Psoas muscle (tissue), 7 donors: ENCODE measurements at regions not wholly inside any gene's neighbourhood (a gene's known extent, or its start where the extent isn't known, plus 50 kb on each side); places are given as distances from the start of the nearest gene placed in this dataset.
"Not testable (repeated sequence)": the region's sequence is repeated elsewhere in the genome, so short reads cannot be mapped to it uniquely, and the experiment has no call there.

Experiments used
- ATAC-seq, 4 donors: fragments of 200-7000 bp; cut with Tn5 transposase; one replicate each; pipeline ENCODE4 v1.9.1; 2020; ENCODE audit warnings: moderate library complexity in 3 of 4, mild to moderate bottlenecking in 2 of 4
- DNase-seq, 2 donors: peaks; one replicate each; pipeline ENCODE4 v3.0.0-alpha.2; 2020
- H3K27ac ChIP-seq: fragments of 200-600 bp; one replicate; pipeline ENCODE4 v1.8.0; 2022
- H3K27me3 ChIP-seq, 3 donors: fragments of 200-600 bp in 1 of 3; one replicate each; pipeline versions ENCODE4 v1.6.1 to v1.8.0; 2013 to 2022; ENCODE audit warnings: low read length in 2 of 3, mild to moderate bottlenecking in 2 of 3, moderate library complexity in 1 of 3; ENCODE audit not compliant: insufficient read depth in 3 of 3
- H3K36me3 ChIP-seq, 2 donors: fragments of 200-600 bp in 1 of 2; one replicate each; pipeline versions ENCODE4 v1.6.1 to v1.8.0; 2013 to 2022; ENCODE audit warnings: low read depth in 1 of 2, mild to moderate bottlenecking in 1 of 2, moderate library complexity in 1 of 2; ENCODE audit not compliant: insufficient read depth in 1 of 2
- H3K4me1 ChIP-seq: fragments of 200-600 bp; one replicate; pipeline ENCODE4 v1.8.0; 2022
- H3K4me3 ChIP-seq: fragments of 200-600 bp; one replicate; pipeline ENCODE4 v1.8.0; 2022; ENCODE audit warnings: mild to moderate bottlenecking
- H3K9me3 ChIP-seq: fragments of 200-600 bp; one replicate; pipeline ENCODE4 v1.8.0; 2022
- CTCF ChIP-seq: fragments of 200-600 bp; IDR thresholded peaks from one replicate; pipeline ENCODE4 v1.8.0; 2022; ENCODE audit warnings: antibody characterized with exemption
- WGBS, 3 donors: extraction: QIAGEN DNeasy Blood & Tissue Kit; methylation state at CpG; one replicate each; pipeline versions ENCODE4 v1.1.6 to v1.1.7; 2013; 5-methylcytosine and 5-hydroxymethylcytosine counted together
- intact Hi-C, 2 donors: fragments of 100-400 bp; cut with DNase I; formaldehyde crosslinking; loops; one replicate each; pipeline versions ENCODE4 v1.11.0 to v1.14.2; 2022
- donor health status: healthy with polysubstance abuse.
- donor health status: DM: no; HTN: no; CAD: no; lungs with moderate emphysema.
- donor health status: Bipolar disorder and iron deficiency.
- donor health status: healthy.
- donor health status: DM: yes; HTN: yes; CAD: no.
- donor health status: DM: no; HTN: no; CAD: no.
- donor health status: DM: yes; HTN: yes; CAD: no.

- no peak for TF ChIP-seq CTCF
- Histone ChIP-seq H3K9me3 (no peaks in the 10 kb centered on the region), H3K27ac (no peak overlapping the region), H3K27me3 (peaks cover 0 to 13% (median 0%) of the 10 kb centered on the region in 3 donors), H3K36me3 (no peaks in the 10 kb centered on the region), H3K4me3 (no peak overlapping the region), H3K4me1 (no peaks in the 10 kb centered on the region)
- intact Hi-C loops, result no loop called here
- no peak for ATAC-seq
- no peak for DNase-seq
- 88 to 98% (median 96%) methylated on average over 15 of the region's 15 CpGs for WGBS, 3 donors
These were observed 476.5 kb upstream of the SALL3 start for GRCh38 chr18:78503129-78503528.

- no peak for TF ChIP-seq CTCF
- intact Hi-C loops, result no loop called here
These were observed 473.7 kb upstream of the SALL3 start for GRCh38 chr18:78505851-78506461.

GRCh38 chr18:78507217-78507616, 472.4 kb upstream of the SALL3 start:
- H3K27ac ChIP-seq, result no peak overlapping the region
- no peaks in the 10 kb centered on the region for H3K36me3 ChIP-seq
- H3K27me3 ChIP-seq, result peaks cover 0 to 13% (median 2%) of the 10 kb centered on the region in 3 donors
- no peak for TF ChIP-seq CTCF
- H3K9me3 ChIP-seq, result no peaks in the 10 kb centered on the region
- no peak for DNase-seq
- 84 to 89% (median 87%) methylated on average over 12 of the region's 12 CpGs for WGBS, 3 donors
- intact Hi-C loops, result no loop called here
- no peak for ATAC-seq
- no peak overlapping the region for H3K4me3 ChIP-seq
- no peaks in the 10 kb centered on the region for H3K4me1 ChIP-seq

More at GRCh38 chr18:78505851-78506461, 473.7 kb upstream of the SALL3 start:
- no peaks in the 10 kb centered on the region for H3K4me1 ChIP-seq
- ATAC-seq (no peak), DNase-seq (no peak)
- H3K27me3 ChIP-seq, result peaks cover 0 to 13% (median 2%) of the 10 kb centered on the region in 3 donors
- no peak overlapping the region for H3K4me3 ChIP-seq
- no peaks in the 10 kb centered on the region for H3K9me3 ChIP-seq
- no peak overlapping the region for H3K27ac ChIP-seq
- H3K36me3 ChIP-seq, result no peaks in the 10 kb centered on the region
- 32 to 47% (median 45%) methylated on average over 25 to 30 of the region's 30 CpGs for WGBS, 3 donors

GRCh38 chr18:78508228-78508824, 471.3 kb upstream of the SALL3 start:
- WGBS, 3 donors, result 87 to 88% (median 88%) methylated on average over 19 of the region's 19 CpGs
- intact Hi-C loops, H3K9me3 ChIP-seq, H3K27ac ChIP-seq, H3K4me3 ChIP-seq, H3K36me3 ChIP-seq, DNase-seq, H3K4me1 ChIP-seq, ATAC-seq: not testable (repeated sequence)
- peaks cover 0 to 13% (median 2%) of the 10 kb centered on the region in 3 donors for H3K27me3 ChIP-seq

GRCh38 chr18:78510091-78510490, 469.5 kb upstream of the SALL3 start:
- TF ChIP-seq CTCF, result no peak
- Histone ChIP-seq H3K4me1 (no peaks in the 10 kb centered on the region), H3K27ac (no peak overlapping the region), H3K27me3 (peaks cover 0 to 13% (median 2%) of the 10 kb centered on the region in 3 donors), H3K36me3 (no peaks in the 10 kb centered on the region), H3K9me3 (no peaks in the 10 kb centered on the region), H3K4me3 (no peak overlapping the region)
- ATAC-seq (no peak), DNase-seq (no peak)
- WGBS, 3 donors, result 29 to 55% (median 37%) methylated on average over 7 of the region's 7 CpGs
- intact Hi-C loops, result no loop called here
